Prostate gland (tissue), 2 donors: ENCODE measurements at regions not wholly inside any gene's neighbourhood (a gene's known extent, or its start where the extent isn't known, plus 50 kb on each side); places are given as distances from the start of the nearest gene placed in this dataset.

Experiments used
- POLR2A ChIP-seq: fragments of 450-650 bp; IDR thresholded peaks from one replicate; pipeline ENCODE4 v1.6.1; 2016; ENCODE audit warnings: antibody characterized with exemption, mild to moderate bottlenecking
- TF ChIP-seq, protein P1 (sequence below), 4 experiments: fragments of 200-600 bp in 2 of 4; fragments of 450-650 bp in 2 of 4; sonication (generic) in 2 of 4; IDR thresholded peaks; 1 replicate in 3 of 4; 2 replicates in 1 of 4; pipeline ENCODE4 v1.5.1; 2016 to 2019; ENCODE audit warnings: antibody characterized with exemption in 4 of 4, mild to moderate bottlenecking in 2 of 4, moderate library complexity in 2 of 4

DNA sequence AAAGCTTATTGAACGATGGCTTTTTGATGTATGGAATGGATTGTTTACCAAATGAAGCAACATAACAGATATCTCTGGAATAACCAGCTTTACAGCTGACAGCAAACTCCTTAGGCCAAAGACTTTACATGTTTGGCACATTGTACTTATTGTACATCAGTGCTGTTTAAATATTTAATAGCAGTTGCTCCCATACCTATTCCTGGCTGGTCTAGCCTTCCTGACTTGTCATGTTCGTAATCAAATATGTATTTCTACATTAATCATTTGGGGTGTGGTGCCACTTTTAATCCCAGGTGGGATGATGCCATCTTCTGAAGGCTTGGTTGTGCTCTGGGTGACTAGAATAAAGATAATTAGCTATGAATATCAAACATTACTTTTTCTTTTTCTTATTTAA lies 67.4 kb upstream of the FRY start:
- TF ChIP-seq POLR2A, result no peak
- TF ChIP-seq, protein P1, sequence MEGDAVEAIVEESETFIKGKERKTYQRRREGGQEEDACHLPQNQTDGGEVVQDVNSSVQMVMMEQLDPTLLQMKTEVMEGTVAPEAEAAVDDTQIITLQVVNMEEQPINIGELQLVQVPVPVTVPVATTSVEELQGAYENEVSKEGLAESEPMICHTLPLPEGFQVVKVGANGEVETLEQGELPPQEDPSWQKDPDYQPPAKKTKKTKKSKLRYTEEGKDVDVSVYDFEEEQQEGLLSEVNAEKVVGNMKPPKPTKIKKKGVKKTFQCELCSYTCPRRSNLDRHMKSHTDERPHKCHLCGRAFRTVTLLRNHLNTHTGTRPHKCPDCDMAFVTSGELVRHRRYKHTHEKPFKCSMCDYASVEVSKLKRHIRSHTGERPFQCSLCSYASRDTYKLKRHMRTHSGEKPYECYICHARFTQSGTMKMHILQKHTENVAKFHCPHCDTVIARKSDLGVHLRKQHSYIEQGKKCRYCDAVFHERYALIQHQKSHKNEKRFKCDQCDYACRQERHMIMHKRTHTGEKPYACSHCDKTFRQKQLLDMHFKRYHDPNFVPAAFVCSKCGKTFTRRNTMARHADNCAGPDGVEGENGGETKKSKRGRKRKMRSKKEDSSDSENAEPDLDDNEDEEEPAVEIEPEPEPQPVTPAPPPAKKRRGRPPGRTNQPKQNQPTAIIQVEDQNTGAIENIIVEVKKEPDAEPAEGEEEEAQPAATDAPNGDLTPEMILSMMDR (IDR thresholded peaks at IDR 0.05), result no peak
